GM12878 (cell line): ENCODE measurements at regions not wholly inside any gene's neighbourhood (a gene's known extent, or its start where the extent isn't known, plus 50 kb on each side); places are given as distances from the start of the nearest gene placed in this dataset.

ENCODE experiments used
- ATF2 ChIP-seq: IDR thresholded peaks from 2 replicates; pipeline ENCODE4 v1.6.1; 2012; ENCODE audit warnings: low read length, inconsistent platforms
- CEBPZ ChIP-seq: fragments of 150-350 bp; IDR thresholded peaks from 2 replicates; pipeline ENCODE4 v1.6.1; 2016; ENCODE audit warnings: low read depth, low read length
- HDAC2 ChIP-seq: fragments of 200-600 bp; sonication (generic); IDR thresholded peaks from 2 replicates; pipeline ENCODE4 v1.6.1; 2017
- HDGF ChIP-seq: fragments of 450-650 bp; IDR thresholded peaks from 2 replicates; pipeline ENCODE4 v1.6.1; 2016; ENCODE audit warnings: antibody characterized with exemption
- MTA2 ChIP-seq: fragments of 450-650 bp; IDR thresholded peaks from 2 replicates; pipeline ENCODE4 v1.6.1; 2016; ENCODE audit warnings: low read depth, mild to moderate bottlenecking, moderate library complexity
- NFXL1 ChIP-seq: fragments of 450-650 bp; IDR thresholded peaks from 2 replicates; pipeline ENCODE4 v1.6.1; 2017; ENCODE audit warnings: antibody characterized with exemption, mild to moderate bottlenecking, borderline replicate concordance
- POLR2A ChIP-seq: IDR thresholded peaks from 2 replicates; pipeline ENCODE4 v1.6.1; 2011; ENCODE audit warnings: low read depth, mild to moderate bottlenecking, low read length
- SMARCA5 ChIP-seq: fragments of 450-650 bp; IDR thresholded peaks from 2 replicates; pipeline ENCODE4 v1.6.1; 2017; ENCODE audit warnings: mild to moderate bottlenecking
- SREBF1 ChIP-seq: IDR thresholded peaks from 2 replicates; pipeline ENCODE4 v1.6.1; 2012; ENCODE audit warnings: mild to moderate bottlenecking, low read length
- SUZ12 ChIP-seq: fragments of 200-600 bp; sonication (generic); IDR thresholded peaks from one replicate; pipeline ENCODE4 v1.6.1; 2018; ENCODE audit warnings: antibody characterized with exemption, mild to moderate bottlenecking; ENCODE audit not compliant: unreplicated experiment
- TF ChIP-seq, protein P1 (sequence below): IDR thresholded peaks from 2 replicates; pipeline ENCODE4 v1.6.1; 2011; ENCODE audit warnings: low read depth, low read length, improper control_type of control experiment, borderline replicate concordance
- TF ChIP-seq, protein P2 (sequence below): fragments of 450-650 bp; IDR thresholded peaks from 2 replicates; pipeline ENCODE4 v1.6.1; 2017; ENCODE audit warnings: low read depth, mild to moderate bottlenecking, moderate library complexity

DNA sequence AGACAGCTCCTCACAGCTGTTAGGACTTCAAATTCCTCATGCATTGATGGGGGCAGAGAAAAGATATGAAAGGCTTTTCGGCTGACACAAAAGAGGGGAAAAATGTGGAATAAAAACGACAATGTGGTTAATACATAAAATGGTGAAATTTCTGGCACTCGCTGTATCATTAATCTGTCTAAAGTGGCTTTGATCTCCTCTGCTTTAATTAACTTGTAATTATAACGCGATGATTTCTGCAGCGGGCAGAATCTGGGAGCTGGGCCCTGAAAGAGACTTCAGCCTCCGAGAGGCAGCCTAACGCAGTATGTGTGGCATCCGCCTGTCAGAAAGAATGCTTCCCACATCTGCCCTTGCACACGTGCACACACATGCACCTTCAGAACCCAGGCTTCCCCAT, 144.1 kb upstream of the IGSF21 start (continued):
- no peak for TF ChIP-seq CEBPZ
- TF ChIP-seq SREBF1, result no peak
- TF ChIP-seq HDGF, result no peak
- TF ChIP-seq, protein P1, sequence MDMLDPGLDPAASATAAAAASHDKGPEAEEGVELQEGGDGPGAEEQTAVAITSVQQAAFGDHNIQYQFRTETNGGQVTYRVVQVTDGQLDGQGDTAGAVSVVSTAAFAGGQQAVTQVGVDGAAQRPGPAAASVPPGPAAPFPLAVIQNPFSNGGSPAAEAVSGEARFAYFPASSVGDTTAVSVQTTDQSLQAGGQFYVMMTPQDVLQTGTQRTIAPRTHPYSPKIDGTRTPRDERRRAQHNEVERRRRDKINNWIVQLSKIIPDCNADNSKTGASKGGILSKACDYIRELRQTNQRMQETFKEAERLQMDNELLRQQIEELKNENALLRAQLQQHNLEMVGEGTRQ, result no peak
- no peak for TF ChIP-seq ATF2
- TF ChIP-seq SUZ12, result no peak
- TF ChIP-seq POLR2A, result no peak
- TF ChIP-seq SMARCA5, result no peak
- TF ChIP-seq MTA2, result no peak
- TF ChIP-seq, protein P2, sequence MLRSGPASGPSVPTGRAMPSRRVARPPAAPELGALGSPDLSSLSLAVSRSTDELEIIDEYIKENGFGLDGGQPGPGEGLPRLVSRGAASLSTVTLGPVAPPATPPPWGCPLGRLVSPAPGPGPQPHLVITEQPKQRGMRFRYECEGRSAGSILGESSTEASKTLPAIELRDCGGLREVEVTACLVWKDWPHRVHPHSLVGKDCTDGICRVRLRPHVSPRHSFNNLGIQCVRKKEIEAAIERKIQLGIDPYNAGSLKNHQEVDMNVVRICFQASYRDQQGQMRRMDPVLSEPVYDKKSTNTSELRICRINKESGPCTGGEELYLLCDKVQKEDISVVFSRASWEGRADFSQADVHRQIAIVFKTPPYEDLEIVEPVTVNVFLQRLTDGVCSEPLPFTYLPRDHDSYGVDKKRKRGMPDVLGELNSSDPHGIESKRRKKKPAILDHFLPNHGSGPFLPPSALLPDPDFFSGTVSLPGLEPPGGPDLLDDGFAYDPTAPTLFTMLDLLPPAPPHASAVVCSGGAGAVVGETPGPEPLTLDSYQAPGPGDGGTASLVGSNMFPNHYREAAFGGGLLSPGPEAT, result no peak
- no peak for TF ChIP-seq HDAC2
- no peak for TF ChIP-seq NFXL1
